Esophagus squamous epithelium (tissue), 4 donors: ENCODE measurements at regions not wholly inside any gene's neighbourhood (a gene's known extent, or its start where the extent isn't known, plus 50 kb on each side); places are given as distances from the start of the nearest gene placed in this dataset.

Source experiments
- CTCF ChIP-seq, 6 experiments: fragments of 450-650 bp in 4 of 6; fragments of 200-600 bp in 2 of 6; sonication (generic) in 2 of 6; IDR thresholded peaks; one replicate each; pipeline ENCODE4 v1.5.1; 2016 to 2019; ENCODE audit warnings: antibody characterized with exemption in 6 of 6, mild to moderate bottlenecking in 4 of 6, moderate library complexity in 4 of 6
- POLR2A ChIP-seq, 4 donors: fragments of 450-650 bp; IDR thresholded peaks; one replicate each; pipeline ENCODE4 v1.6.1; 2017; ENCODE audit warnings: antibody characterized with exemption in 4 of 4, mild to moderate bottlenecking in 4 of 4, moderate library complexity in 3 of 4

- TF ChIP-seq POLR2A (IDR thresholded peaks at IDR 0.05) (no peak), CTCF (IDR thresholded peaks at IDR 0.05) (no peak)
Measured at GRCh38 chr5:82815871-82816270, 261.3 kb downstream of the TMEM167A start.
